IPS-NIHi7 (cell line): ENCODE measurements at regions not wholly inside any gene's neighbourhood (a gene's known extent, or its start where the extent isn't known, plus 50 kb on each side); places are given as distances from the start of the nearest gene placed in this dataset.
A peak's percentile ranks its signal among the peaks of the same experiment; 100 is the strongest.
"Not testable (repeated sequence)": the region's sequence is repeated elsewhere in the genome, so short reads cannot be mapped to it uniquely, and the experiment has no call there.

Experiments
- DNase-seq: peaks from one replicate; pipeline ENCODE4 v3.0.0; 2012; ENCODE audit warnings: mixed read lengths; ENCODE audit errors: extremely low spot score

- DNase-seq, result no peak
Measured at GRCh38 chr15:87538327-87538834, 718.2 kb downstream of the NTRK3 start.

- DNase-seq, result no peak
Measured at GRCh38 chr15:87537295-87537694, 719.2 kb downstream of the NTRK3 start.

GRCh38 chr15:87533637-87534036, 722.9 kb downstream of the NTRK3 start:
- not testable (repeated sequence) for DNase-seq

GRCh38 chr15:87528873-87529272, 727.7 kb downstream of the NTRK3 start:
- no peak for DNase-seq

- DNase-seq, result no peak
Measured at GRCh38 chr15:87527875-87528274, 728.7 kb downstream of the NTRK3 start.

- DNase-seq, result peak; percentile 43
Measured at GRCh38 chr15:87527416-87527815, 729.1 kb downstream of the NTRK3 start.

- no peak for DNase-seq
Measured at GRCh38 chr15:87523516-87523915, 733.0 kb downstream of the NTRK3 start.

- DNase-seq, result no peak
Measured at GRCh38 chr15:87522997-87523396, 733.5 kb downstream of the NTRK3 start.

- no peak for DNase-seq
Measured at GRCh38 chr15:87518957-87519356, 737.6 kb downstream of the NTRK3 start.

GRCh38 chr15:87508086-87508485, 748.5 kb downstream of the NTRK3 start:
- no peak for DNase-seq

GRCh38 chr15:87502173-87502572, 754.4 kb downstream of the NTRK3 start:
- no peak for DNase-seq

GRCh38 chr15:87500240-87500639, 756.3 kb downstream of the NTRK3 start:
- no peak for DNase-seq

- DNase-seq, result no peak
Measured at GRCh38 chr15:87498560-87498959, 758.0 kb downstream of the NTRK3 start.

GRCh38 chr15:87496795-87497194, 759.7 kb downstream of the NTRK3 start:
- no peak for DNase-seq

GRCh38 chr15:87496109-87496508, 760.4 kb downstream of the NTRK3 start:
- DNase-seq, result no peak

GRCh38 chr15:87493803-87494202, 762.7 kb downstream of the NTRK3 start:
- no peak for DNase-seq

GRCh38 chr15:87492321-87492720, 764.2 kb downstream of the NTRK3 start:
- no peak for DNase-seq

- no peak for DNase-seq
Measured at GRCh38 chr15:87490666-87491065, 765.9 kb downstream of the NTRK3 start.

GRCh38 chr15:87489902-87490665, 766.5 kb downstream of the NTRK3 start:
- no peak for DNase-seq

- DNase-seq, result no peak
Measured at GRCh38 chr15:87489456-87489855, 767.1 kb downstream of the NTRK3 start.

- DNase-seq, result no peak
Measured at GRCh38 chr15:87487484-87487883, 769.1 kb downstream of the NTRK3 start.

- DNase-seq, result no peak
Measured at GRCh38 chr15:87483468-87483867, 773.1 kb downstream of the NTRK3 start.

GRCh38 chr15:87481126-87481525, 775.4 kb downstream of the NTRK3 start:
- DNase-seq, result no peak

- no peak for DNase-seq
Measured at GRCh38 chr15:87478687-87479072, 777.9 kb downstream of the NTRK3 start.
